ENCODE measurements at regions not wholly inside any gene's neighbourhood (a gene's known extent, or its start where the extent isn't known, plus 50 kb on each side); places are given as distances from the start of the nearest gene placed in this dataset.

GRCh38 chr4:166426300-166426863 lies 553.3 kb downstream of the TLL1 start:
- DNase-seq (no peak), ATAC-seq (no peak)
- in situ Hi-C loops (cut with MboI; ENCODE audit: low sequenced_read_pairs in 4 of 4) (no loop called here), intact Hi-C loops (cut with DNase I; ENCODE audit: low total_unique reads) (no loop called here)
- no peaks in the 10 kb centered on the region for H3K9me3 ChIP-seq
- TF ChIP-seq, protein P1, sequence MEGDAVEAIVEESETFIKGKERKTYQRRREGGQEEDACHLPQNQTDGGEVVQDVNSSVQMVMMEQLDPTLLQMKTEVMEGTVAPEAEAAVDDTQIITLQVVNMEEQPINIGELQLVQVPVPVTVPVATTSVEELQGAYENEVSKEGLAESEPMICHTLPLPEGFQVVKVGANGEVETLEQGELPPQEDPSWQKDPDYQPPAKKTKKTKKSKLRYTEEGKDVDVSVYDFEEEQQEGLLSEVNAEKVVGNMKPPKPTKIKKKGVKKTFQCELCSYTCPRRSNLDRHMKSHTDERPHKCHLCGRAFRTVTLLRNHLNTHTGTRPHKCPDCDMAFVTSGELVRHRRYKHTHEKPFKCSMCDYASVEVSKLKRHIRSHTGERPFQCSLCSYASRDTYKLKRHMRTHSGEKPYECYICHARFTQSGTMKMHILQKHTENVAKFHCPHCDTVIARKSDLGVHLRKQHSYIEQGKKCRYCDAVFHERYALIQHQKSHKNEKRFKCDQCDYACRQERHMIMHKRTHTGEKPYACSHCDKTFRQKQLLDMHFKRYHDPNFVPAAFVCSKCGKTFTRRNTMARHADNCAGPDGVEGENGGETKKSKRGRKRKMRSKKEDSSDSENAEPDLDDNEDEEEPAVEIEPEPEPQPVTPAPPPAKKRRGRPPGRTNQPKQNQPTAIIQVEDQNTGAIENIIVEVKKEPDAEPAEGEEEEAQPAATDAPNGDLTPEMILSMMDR (IDR thresholded peaks at IDR 0.05 in 4 of 5, conservative IDR thresholded peaks at IDR 0.05 in 1 of 5): no peak
- TF ChIP-seq POLR2A (IDR thresholded peaks at IDR 0.05): no peak
- no peak overlapping the region for H3K27ac ChIP-seq
- H3K27me3 ChIP-seq: no peaks in the 10 kb centered on the region
- H3K4me1 ChIP-seq: no peaks in the 10 kb centered on the region
- no peak overlapping the region for H3K4me3 ChIP-seq
- H3K36me3 ChIP-seq: no peaks in the 10 kb centered on the region

DNA sequence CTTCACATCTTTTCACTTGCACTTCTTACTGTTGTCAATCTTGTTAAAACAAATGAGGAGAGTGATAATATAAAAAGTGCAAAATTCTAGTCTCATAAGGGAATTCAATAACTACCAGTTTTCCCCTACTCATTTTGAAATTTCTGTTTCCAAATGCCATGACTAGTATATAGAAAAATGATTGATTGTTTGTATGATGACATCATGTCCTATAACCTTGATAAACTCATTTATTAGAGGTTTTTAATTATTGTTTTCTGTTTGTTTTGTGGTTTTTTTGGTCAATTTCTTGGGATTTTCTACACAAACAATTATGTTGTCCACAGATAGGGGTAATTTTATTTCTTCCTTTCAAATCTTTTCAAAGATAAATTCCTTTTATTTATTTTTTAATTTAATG lies 559.1 kb downstream of the TLL1 start:
- Histone ChIP-seq H3K9me3 (no peaks in the 10 kb centered on the region), H3K4me3 (no peak overlapping the region), H3K4me1 (no peaks in the 10 kb centered on the region), H3K27me3 (no peaks in the 10 kb centered on the region), H3K36me3 (no peaks in the 10 kb centered on the region), H3K27ac (no peak overlapping the region)
- intact Hi-C loops (cut with DNase I; ENCODE audit: low total_unique reads): no loop called here
- no peak for DNase-seq
- ATAC-seq: no peak
- in situ Hi-C loops (cut with MboI; ENCODE audit: low sequenced_read_pairs in 4 of 4): no loop called here
- no peak for TF ChIP-seq POLR2A (IDR thresholded peaks at IDR 0.05)
- TF ChIP-seq, protein P1 (IDR thresholded peaks at IDR 0.05 in 4 of 5, conservative IDR thresholded peaks at IDR 0.05 in 1 of 5): no peak

GRCh38 chr4:166432842-166433241 lies 559.8 kb downstream of the TLL1 start:
- no peaks in the 10 kb centered on the region for H3K36me3 ChIP-seq
- TF ChIP-seq, protein P1 (IDR thresholded peaks at IDR 0.05 in 4 of 5, conservative IDR thresholded peaks at IDR 0.05 in 1 of 5): no peak
- TF ChIP-seq POLR2A (IDR thresholded peaks at IDR 0.05): no peak
- in situ Hi-C loops (cut with MboI; ENCODE audit: low sequenced_read_pairs in 4 of 4): no loop called here
- no peaks in the 10 kb centered on the region for H3K4me1 ChIP-seq
- no peaks in the 10 kb centered on the region for H3K27me3 ChIP-seq
- DNase-seq (no peak), ATAC-seq (no peak)
- H3K27ac ChIP-seq: no peak overlapping the region
- intact Hi-C loops (cut with DNase I; ENCODE audit: low total_unique reads): no loop called here
- no peaks in the 10 kb centered on the region for H3K9me3 ChIP-seq
- no peak overlapping the region for H3K4me3 ChIP-seq

- Histone ChIP-seq H3K4me3 (no peak overlapping the region), H3K27ac (no peak overlapping the region), H3K36me3 (no peaks in the 10 kb centered on the region), H3K9me3 (no peaks in the 10 kb centered on the region), H3K4me1 (no peaks in the 10 kb centered on the region), H3K27me3 (no peaks in the 10 kb centered on the region)
- ATAC-seq (no peak), DNase-seq (no peak)
- TF ChIP-seq, protein P1 (IDR thresholded peaks at IDR 0.05 in 4 of 5, conservative IDR thresholded peaks at IDR 0.05 in 1 of 5): no peak
- no peak for TF ChIP-seq POLR2A (IDR thresholded peaks at IDR 0.05)
- intact Hi-C loops (cut with DNase I; ENCODE audit: low total_unique reads) (no loop called here), in situ Hi-C loops (cut with MboI; ENCODE audit: low sequenced_read_pairs in 4 of 4) (no loop called here)
These were observed 562.4 kb downstream of the TLL1 start for GRCh38 chr4:166435449-166435848.

GRCh38 chr4:166458756-166459155 lies 585.7 kb downstream of the TLL1 start:
- in situ Hi-C loops (cut with MboI; ENCODE audit: low sequenced_read_pairs in 4 of 4) (no loop called here), intact Hi-C loops (cut with DNase I; ENCODE audit: low total_unique reads) (no loop called here)
- H3K27me3 ChIP-seq: no peaks in the 10 kb centered on the region
- ATAC-seq: no peak
- H3K36me3 ChIP-seq: no peaks in the 10 kb centered on the region
- DNase-seq: no peak
- H3K9me3 ChIP-seq: no peaks in the 10 kb centered on the region
- no peak overlapping the region for H3K4me3 ChIP-seq
- no peak for TF ChIP-seq POLR2A (IDR thresholded peaks at IDR 0.05)
- TF ChIP-seq, protein P1 (IDR thresholded peaks at IDR 0.05 in 4 of 5, conservative IDR thresholded peaks at IDR 0.05 in 1 of 5): no peak
- H3K27ac ChIP-seq: no peak overlapping the region
- no peaks in the 10 kb centered on the region for H3K4me1 ChIP-seq
